Kidney epithelial cell (primary cell): ENCODE measurements at regions not wholly inside any gene's neighbourhood (a gene's known extent, or its start where the extent isn't known, plus 50 kb on each side); places are given as distances from the start of the nearest gene placed in this dataset.

ENCODE experiments used
- DNase-seq: peaks from one replicate; pipeline ENCODE4 v3.0.0-alpha.2; 2010; ENCODE audit warnings: low read depth
- H3K27me3 ChIP-seq: 2 replicates; pipeline ENCODE4 v1.6.0; 2011; ENCODE audit warnings: low read length; ENCODE audit not compliant: control insufficient read depth, insufficient read depth
- H3K36me3 ChIP-seq: 2 replicates; pipeline ENCODE4 v1.5.1; 2011; ENCODE audit warnings: low read length; ENCODE audit not compliant: control insufficient read depth, insufficient read depth
- H3K4me3 ChIP-seq: 2 replicates; pipeline ENCODE4 v1.5.1; 2011; ENCODE audit warnings: low read depth, mild to moderate bottlenecking, control low read depth, low read length
- TF ChIP-seq, protein P1 (sequence below): IDR thresholded peaks from 2 replicates; pipeline ENCODE4 v1.5.1; 2011; ENCODE audit warnings: mild to moderate bottlenecking, moderate library complexity, low read length, control low read depth, inconsistent platforms; ENCODE audit not compliant: insufficient read depth, poor library complexity, severe bottlenecking

DNA sequence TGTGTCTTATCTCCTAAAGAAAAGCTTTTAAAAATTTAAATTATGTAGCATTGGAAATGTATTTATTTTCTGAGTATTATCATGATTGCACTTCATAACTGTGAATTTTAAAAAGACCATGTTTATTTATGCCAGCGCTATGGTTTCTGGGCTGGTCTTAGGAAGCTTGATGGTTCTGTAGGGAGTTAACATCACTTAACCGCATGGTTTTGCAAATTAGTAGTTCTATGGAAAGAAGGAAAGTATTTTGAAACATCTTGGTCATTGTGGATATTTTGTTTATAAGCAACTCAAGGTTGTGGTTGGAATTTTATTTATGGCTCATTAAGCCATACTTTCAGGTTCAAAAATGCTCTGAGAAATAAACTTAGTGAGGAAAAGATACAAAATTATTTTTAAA, 549.4 kb downstream of the STK39 start:
- no peak overlapping the region for H3K4me3 ChIP-seq
- TF ChIP-seq, protein P1, sequence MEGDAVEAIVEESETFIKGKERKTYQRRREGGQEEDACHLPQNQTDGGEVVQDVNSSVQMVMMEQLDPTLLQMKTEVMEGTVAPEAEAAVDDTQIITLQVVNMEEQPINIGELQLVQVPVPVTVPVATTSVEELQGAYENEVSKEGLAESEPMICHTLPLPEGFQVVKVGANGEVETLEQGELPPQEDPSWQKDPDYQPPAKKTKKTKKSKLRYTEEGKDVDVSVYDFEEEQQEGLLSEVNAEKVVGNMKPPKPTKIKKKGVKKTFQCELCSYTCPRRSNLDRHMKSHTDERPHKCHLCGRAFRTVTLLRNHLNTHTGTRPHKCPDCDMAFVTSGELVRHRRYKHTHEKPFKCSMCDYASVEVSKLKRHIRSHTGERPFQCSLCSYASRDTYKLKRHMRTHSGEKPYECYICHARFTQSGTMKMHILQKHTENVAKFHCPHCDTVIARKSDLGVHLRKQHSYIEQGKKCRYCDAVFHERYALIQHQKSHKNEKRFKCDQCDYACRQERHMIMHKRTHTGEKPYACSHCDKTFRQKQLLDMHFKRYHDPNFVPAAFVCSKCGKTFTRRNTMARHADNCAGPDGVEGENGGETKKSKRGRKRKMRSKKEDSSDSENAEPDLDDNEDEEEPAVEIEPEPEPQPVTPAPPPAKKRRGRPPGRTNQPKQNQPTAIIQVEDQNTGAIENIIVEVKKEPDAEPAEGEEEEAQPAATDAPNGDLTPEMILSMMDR, result no peak
- H3K27me3 ChIP-seq, result no peaks in the 10 kb centered on the region
- H3K36me3 ChIP-seq, result no peaks in the 10 kb centered on the region
- DNase-seq, result no peak

DNA sequence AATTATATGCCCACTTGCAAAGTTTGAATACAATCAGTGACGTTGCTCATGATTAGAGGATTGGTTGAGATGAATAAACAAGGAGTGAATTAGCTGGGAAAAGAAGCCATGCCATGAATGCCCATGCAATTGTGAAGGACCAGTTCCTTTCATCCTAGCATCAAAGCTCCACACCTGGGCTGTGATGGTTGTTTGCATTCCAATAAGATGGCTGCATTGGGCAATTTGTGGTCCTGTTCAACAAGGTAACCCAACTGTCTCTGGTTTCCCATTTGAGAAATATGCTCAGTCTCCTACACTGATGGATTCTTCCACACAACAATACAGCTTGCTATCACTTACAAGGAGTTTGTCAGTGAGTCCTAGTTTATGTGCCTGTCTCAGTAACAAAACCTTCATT, 550.2 kb downstream of the STK39 start:
- TF ChIP-seq, protein P1, result no peak

DNA sequence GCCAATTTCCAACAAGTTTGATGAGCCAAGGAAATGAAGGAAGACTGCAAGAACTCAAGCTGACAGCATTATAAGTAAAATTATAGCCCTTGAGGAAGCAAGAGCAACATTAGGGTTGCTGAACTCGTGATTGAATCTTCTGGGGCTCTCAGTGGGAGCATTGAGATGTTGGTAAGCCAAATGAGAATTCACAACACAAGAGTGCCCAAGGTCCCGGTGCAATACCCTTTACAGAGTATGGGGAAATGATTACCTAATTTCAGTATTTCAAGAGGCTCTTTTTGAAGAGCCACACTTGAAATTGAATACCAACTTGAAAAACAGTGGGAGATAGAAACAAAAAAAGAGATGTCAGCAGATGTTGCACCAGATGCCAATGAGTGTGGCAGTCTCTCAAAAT, 554.5 kb downstream of the STK39 start:
- Histone ChIP-seq H3K36me3 (no peaks in the 10 kb centered on the region), H3K4me3 (no peak overlapping the region), H3K27me3 (no peaks in the 10 kb centered on the region)
- TF ChIP-seq, protein P1, result no peak
- DNase-seq, result no peak

More for the DNA sequence above, 550.2 kb downstream of the STK39 start:
- H3K4me3 ChIP-seq, result no peak overlapping the region
- H3K27me3 ChIP-seq, result no peaks in the 10 kb centered on the region
- no peaks in the 10 kb centered on the region for H3K36me3 ChIP-seq
- no peak for DNase-seq

DNA sequence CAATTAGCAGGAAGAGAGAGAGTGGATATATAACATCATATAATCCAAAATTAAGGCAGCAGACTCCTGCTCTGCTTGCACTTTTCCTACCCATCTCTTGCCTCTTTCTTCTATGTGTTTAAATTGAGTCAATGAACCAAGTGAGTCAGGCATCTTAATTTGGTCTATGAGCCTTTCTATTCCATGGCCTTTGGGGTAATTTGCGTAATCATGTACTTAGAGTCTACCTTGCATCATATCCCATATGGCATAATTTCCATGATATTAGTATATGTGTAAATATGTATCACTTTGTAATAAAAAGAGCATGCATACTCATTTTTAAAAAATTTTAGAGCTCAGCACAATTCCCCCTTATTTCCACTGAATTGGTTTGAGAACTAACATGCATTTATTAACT, 555.2 kb downstream of the STK39 start:
- TF ChIP-seq, protein P1, result no peak
- Histone ChIP-seq H3K36me3 (no peaks in the 10 kb centered on the region), H3K4me3 (no peak overlapping the region), H3K27me3 (no peaks in the 10 kb centered on the region)
- DNase-seq, result no peak

GRCh38 chr2:167689444-167689843, 558.0 kb downstream of the STK39 start:
- no peak for DNase-seq
- TF ChIP-seq, protein P1, result no peak
- no peaks in the 10 kb centered on the region for H3K36me3 ChIP-seq

DNA sequence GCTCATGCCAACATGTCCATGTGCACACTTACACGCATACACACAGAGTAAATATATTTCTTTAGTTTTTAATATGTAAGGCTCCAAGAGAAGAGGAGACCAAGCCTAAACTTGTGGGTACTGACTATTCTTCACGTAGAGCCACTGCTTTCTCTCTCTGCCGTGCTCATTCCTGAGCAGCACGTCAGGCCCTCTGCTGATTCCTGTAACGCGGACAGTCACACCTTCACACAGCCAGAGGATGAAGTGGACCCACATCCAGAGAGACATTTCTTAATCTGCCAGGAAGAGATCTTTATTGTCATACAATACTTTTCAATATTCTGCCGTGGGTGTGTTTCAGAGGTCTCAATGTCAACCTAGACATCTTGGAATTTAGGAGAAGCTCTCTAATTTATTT, 560.7 kb downstream of the STK39 start:
- no peak for DNase-seq
- TF ChIP-seq, protein P1, result no peak

More at GRCh38 chr2:167689444-167689843, 558.0 kb downstream of the STK39 start:
- Histone ChIP-seq H3K4me3 (no peak overlapping the region), H3K27me3 (no peaks in the 10 kb centered on the region)

More for the DNA sequence above, 560.7 kb downstream of the STK39 start:
- no peaks in the 10 kb centered on the region for H3K36me3 ChIP-seq
- no peaks in the 10 kb centered on the region for H3K27me3 ChIP-seq
- no peak overlapping the region for H3K4me3 ChIP-seq
